HepG2 (cell line): ENCODE measurements at regions not wholly inside any gene's neighbourhood (a gene's known extent, or its start where the extent isn't known, plus 50 kb on each side); places are given as distances from the start of the nearest gene placed in this dataset.

ENCODE experiments used
- ATAC-seq: fragments of 200-7000 bp; cut with Tn5 transposase; 3 replicates; pipeline ENCODE4 v1.9.1; 2020; ENCODE audit warnings: mild to moderate bottlenecking, moderate library complexity
- BruUV-seq: library from RNA; stranded (reverse); fragments of 400-500 nt; replicated peaks from 2 replicates; lab custom pipeline; 2021; lab: Mats Ljungman, UMichigan
- CTCF ChIA-PET: fragments of 300-600 bp; formaldehyde crosslinking; extraction: SDS; loops from one replicate; lab custom pipeline; 2021; ENCODE audit warnings: low total read pairs, inconsistent platforms, low intra/inter-chr PET ratio; lab: Yijun Ruan, JAX
- POLR2A ChIA-PET: fragments of 350-600 bp; sonication (Branson Sonifier 250); formaldehyde crosslinking; loops from one replicate; lab custom pipeline; 2020; ENCODE audit warnings: antibody characterized with exemption, inconsistent platforms; lab: Yijun Ruan, JAX
- DNase-seq: peaks from one replicate; pipeline ENCODE4 v3.0.0-alpha.2; 2015; ENCODE audit warnings: low spot score
- FAIRE-seq: peaks from 3 replicates; lab custom pipeline; 2011; peaks lifted over from hg19 to GRCh38; lab: Jason Lieb, UNC
- H2AFZ ChIP-seq: one replicate; pipeline ENCODE4 v1.6.1; 2011; ENCODE audit warnings: low read length, inconsistent platforms
- H3K27ac ChIP-seq: fragments of 300-600 bp; 3 replicates; pipeline ENCODE4 v1.8.0; 2011; ENCODE audit warnings: mixed run types, mild to moderate bottlenecking, mixed read lengths, low read length, inconsistent platforms; ENCODE audit not compliant: insufficient read depth; ENCODE audit errors: extremely low read length
- H3K27me3 ChIP-seq, 2 experiments: fragments of 200-600 bp in 1 of 2; 2 replicates in 1 of 2; 3 replicates in 1 of 2; pipeline versions ENCODE4 v1.6.0 to v1.8.0; 2011; ENCODE audit warnings: low read length in 2 of 2, mild to moderate bottlenecking in 2 of 2, moderate library complexity in 2 of 2, inconsistent platforms in 1 of 2; ENCODE audit not compliant: insufficient read depth in 2 of 2, control insufficient read depth in 1 of 2
- H3K36me3 ChIP-seq, 2 experiments: fragments of 200-600 bp in 1 of 2; replicated peaks in 1 of 2; 2 replicates in 1 of 2; 3 replicates in 1 of 2; pipeline versions ENCODE4 v1.5.1 to v1.8.0; 2011; ENCODE audit warnings: low read length in 2 of 2, inconsistent platforms in 1 of 2; ENCODE audit not compliant: insufficient read depth in 2 of 2, control insufficient read depth in 1 of 2
- H3K4me1 ChIP-seq: 2 replicates; pipeline ENCODE4 v1.5.1; 2012; ENCODE audit warnings: low read length, inconsistent platforms; ENCODE audit not compliant: insufficient read depth
- H3K4me2 ChIP-seq: 2 replicates; pipeline ENCODE4 v1.6.0; 2011; ENCODE audit warnings: low read depth, low read length, inconsistent platforms
- H3K4me3 ChIP-seq, 3 experiments: fragments of 200-600 bp in 1 of 3; sonication (generic), shearing (Covaris generic) in 1 of 3; replicated peaks in 1 of 3; 2 replicates each; pipeline ENCODE4 v1.5.1; 2011 to 2016; ENCODE audit warnings: low read length in 3 of 3, inconsistent platforms in 2 of 3, low read depth in 2 of 3, mild to moderate bottlenecking in 2 of 3, control low read depth in 1 of 3, mixed read lengths in 1 of 3; ENCODE audit not compliant: insufficient read depth in 1 of 3
- H3K79me2 ChIP-seq: one replicate; pipeline ENCODE4 v1.6.1; 2011; ENCODE audit warnings: low read length, inconsistent platforms; ENCODE audit not compliant: insufficient read depth
- H3K9ac ChIP-seq: 2 replicates; pipeline ENCODE4 v1.6.0; 2011; ENCODE audit warnings: mild to moderate bottlenecking, low read depth, low read length, inconsistent platforms; ENCODE audit not compliant: insufficient read depth
- H3K9me3 ChIP-seq: 2 replicates; pipeline ENCODE4 v1.5.1; 2012; ENCODE audit warnings: mild to moderate bottlenecking, low read length
- H4K20me1 ChIP-seq: 2 replicates; pipeline ENCODE4 v1.6.0; 2011; ENCODE audit warnings: inconsistent platforms, mild to moderate bottlenecking, low read length, moderate library complexity; ENCODE audit not compliant: insufficient read depth
- PLRG1 ChIP-seq: fragments of 450-650 bp; conservative IDR thresholded peaks from 2 replicates; pipeline ENCODE4 v1.6.1; 2016
- ZNF543 ChIP-seq: sonication (generic); formaldehyde crosslinking; IDR thresholded peaks from 2 replicates; pipeline ENCODE4 v1.4.0; 2020; ENCODE audit warnings: mild to moderate bottlenecking, missing genetic modification reagents
- ZSCAN20 ChIP-seq: sonication (generic); formaldehyde crosslinking; IDR thresholded peaks from 2 replicates; pipeline ENCODE4 v1.4.0; 2020; ENCODE audit warnings: missing genetic modification reagents, mild to moderate bottlenecking, borderline replicate concordance
- WGBS: methylation state at CpG from one replicate; pipeline ENCODE4 v1.1.6; 2017; ENCODE audit warnings: low lambda C conversion rate; 5-methylcytosine and 5-hydroxymethylcytosine counted together
- in situ Hi-C: cut with HindIII; loops from 2 replicates; pipeline ENCODE4 v1.10.0; 2017; ENCODE audit warnings: low pct_unique_long_range_greater_than_20kb; ENCODE audit not compliant: extremely low pct_ligation_motif_present
- intact Hi-C: fragments of 100-400 bp; cut with micrococcal nuclease; formaldehyde crosslinking; loops from one replicate; pipeline ENCODE4 v1.10.0; 2022; ENCODE audit not compliant: unreplicated experiment

GRCh38 chr2:17326717-17327116, 191.5 kb downstream of the RAD51AP2 start:
- Histone ChIP-seq H3K27me3 (no peaks in the 10 kb centered on the region), H3K27ac (no peak overlapping the region), H3K4me2 (no peak overlapping the region), H2AFZ (no peak overlapping the region), H4K20me1 (no peaks in the 10 kb centered on the region), H3K79me2 (no peaks in the 10 kb centered on the region), H3K9ac (no peak overlapping the region), H3K36me3 (no peaks in the 10 kb centered on the region), H3K4me1 (no peaks in the 10 kb centered on the region), H3K9me3 (no peaks in the 10 kb centered on the region), H3K4me3 (no peak overlapping the region)
- WGBS = 67% methylated on average over 2 of the region's 2 CpGs
- TF ChIP-seq ZSCAN20 (CRISPR knock-in tag) = no peak
- ChIA-PET CTCF (no interaction called here), POLR2A (no interaction called here)
- ATAC-seq (no peak; the same call in 2 of the 3 replicates), FAIRE-seq (no peak), DNase-seq (no peak)
- in situ Hi-C loops = no loop called here
- BruUV-seq = no TSS peak
- intact Hi-C loops = no loop called here

GRCh38 chr2:17323697-17324096, 194.5 kb downstream of the RAD51AP2 start:
- Histone ChIP-seq H4K20me1 (no peaks in the 10 kb centered on the region), H3K9me3 (no peaks in the 10 kb centered on the region), H3K4me1 (no peaks in the 10 kb centered on the region), H3K4me2 (no peak overlapping the region), H3K9ac (no peak overlapping the region), H3K4me3 (no peak overlapping the region), H3K36me3 (no peaks in the 10 kb centered on the region), H3K27ac (no peak overlapping the region), H2AFZ (no peak overlapping the region), H3K27me3 (no peaks in the 10 kb centered on the region), H3K79me2 (no peaks in the 10 kb centered on the region)
- ChIA-PET POLR2A (no interaction called here), CTCF (no interaction called here)
- 0 out of 2 replicates have a peak, but pooled peaks have one; percentile 83 for TF ChIP-seq PLRG1
- TF ChIP-seq ZNF543 (CRISPR knock-in tag) = no peak
- in situ Hi-C loops (loop anchor here (25.0 kb wide), 1 partner anchor 339 kb away; no protein-coding TSS in a partner anchor), intact Hi-C loops (no loop called here)
- FAIRE-seq (no peak), ATAC-seq (no peak), DNase-seq (no peak)
- BruUV-seq = no TSS peak
- 33% methylated on average over 5 of the region's 5 CpGs for WGBS
